Hematopoietic multipotent progenitor cell treated with erythropoietin and hydrocortisone succinate and interleukin-3 and kit ligand, for 15 days (in vitro differentiated cells): ENCODE measurements at regions not wholly inside any gene's neighbourhood (a gene's known extent, or its start where the extent isn't known, plus 50 kb on each side); places are given as distances from the start of the nearest gene placed in this dataset.

ENCODE experiments used
- DNase-seq: peaks from one replicate; pipeline ENCODE4 v3.0.0-alpha.2; 2015; ENCODE audit warnings: low spot score

DNA sequence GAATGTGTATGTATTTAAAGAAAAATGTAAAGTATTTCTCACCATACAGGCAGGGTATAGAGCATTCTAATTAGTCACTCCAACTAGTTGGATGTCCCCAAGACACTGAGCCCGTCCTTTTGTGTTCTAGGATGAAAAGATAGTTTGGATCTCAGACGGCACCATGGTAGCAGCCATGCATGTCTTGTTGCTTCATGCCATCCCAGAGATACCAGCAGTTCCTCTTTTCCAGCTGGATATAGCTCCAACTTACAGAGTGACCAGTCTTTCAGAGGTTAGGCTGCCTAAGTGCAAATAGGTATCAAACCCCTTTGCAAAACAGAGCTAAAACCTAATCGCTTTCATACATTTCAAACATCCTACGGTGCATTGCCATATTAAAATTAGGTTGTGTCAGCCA, 275.3 kb downstream of the MTX2 start:
- no peak for DNase-seq

DNA sequence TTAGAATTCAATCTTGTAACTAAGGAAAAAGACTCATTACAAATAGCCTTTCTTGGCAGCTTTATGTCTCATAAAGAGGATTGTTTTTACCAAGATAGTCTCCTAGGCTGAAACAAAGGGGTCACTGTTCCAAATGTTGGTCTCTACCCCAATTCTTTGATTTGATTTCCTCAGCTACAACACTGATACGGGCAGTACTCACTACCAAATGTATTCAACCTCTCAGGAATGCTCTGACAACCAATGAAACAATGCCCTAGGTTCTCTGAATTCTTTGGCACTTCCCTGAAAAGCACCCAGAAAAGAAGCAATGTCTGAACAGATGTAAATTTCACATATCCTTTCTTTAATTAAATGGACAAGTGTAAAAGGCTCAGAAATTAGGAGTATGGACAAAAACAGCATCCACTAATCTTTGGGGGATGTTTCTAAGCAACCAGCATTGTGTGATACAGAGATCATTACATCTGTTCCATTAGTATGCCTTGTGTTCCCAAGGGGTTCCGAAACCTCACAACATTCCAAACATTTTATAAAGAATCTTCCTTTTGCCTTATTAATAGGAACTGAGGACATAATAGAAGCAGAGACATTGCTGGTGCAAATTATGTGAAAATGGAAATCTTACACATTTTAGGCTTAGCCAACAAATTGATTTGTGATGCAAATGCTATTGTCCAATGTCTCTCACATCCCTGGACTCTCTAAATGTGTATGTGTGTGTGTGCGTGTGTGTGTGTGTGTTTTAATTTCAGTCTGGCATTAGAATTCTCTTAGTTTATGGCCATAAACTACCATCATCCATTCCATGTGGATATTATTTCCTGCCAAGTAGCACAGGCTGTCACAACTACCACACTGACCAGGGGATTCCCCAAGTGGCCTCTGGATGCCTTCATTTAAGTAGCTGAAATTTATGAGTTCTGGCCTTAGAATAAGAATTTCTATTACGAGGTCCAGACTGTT, 276.0 kb downstream of the MTX2 start:
- DNase-seq, result no peak

- DNase-seq, result no peak
Observed at GRCh38 chr2:176546550-176546949, 277.3 kb downstream of the MTX2 start.

DNA sequence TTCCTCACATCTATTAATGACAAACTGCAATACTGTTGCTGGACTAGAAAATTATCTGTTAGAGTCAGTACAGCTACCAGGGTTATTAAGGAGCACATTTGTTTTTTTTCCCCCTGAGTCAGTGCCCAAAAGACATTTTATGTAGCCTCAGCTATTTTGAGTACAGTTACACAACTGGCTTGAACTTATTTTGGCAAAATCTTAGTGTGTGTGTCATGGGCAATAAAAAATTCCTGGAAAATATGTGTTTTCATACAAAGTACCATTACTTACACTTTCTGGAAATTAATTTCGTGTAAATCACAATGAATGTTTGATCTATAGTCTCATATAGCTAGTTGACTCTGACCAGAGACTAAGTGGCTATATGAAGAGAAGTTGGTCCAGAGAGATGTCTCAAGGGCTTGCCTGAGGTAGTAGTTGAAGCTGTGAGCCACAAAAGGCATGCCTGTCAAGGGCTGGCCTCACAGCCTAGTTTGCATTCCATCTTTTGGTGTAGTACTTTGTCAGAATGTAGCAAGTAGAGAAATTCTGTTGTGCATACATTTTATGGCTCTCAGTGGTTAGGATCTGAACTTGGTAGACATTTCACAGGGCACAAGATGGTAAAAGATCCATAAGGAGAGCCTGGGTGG, 283.4 kb downstream of the MTX2 start:
- no peak for DNase-seq

- no peak for DNase-seq
Observed at GRCh38 chr2:176553685-176554100, 284.5 kb downstream of the MTX2 start.

GRCh38 chr2:176554101-176555048, 285.1 kb downstream of the MTX2 start:
- DNase-seq, result peak; percentile 60

DNA sequence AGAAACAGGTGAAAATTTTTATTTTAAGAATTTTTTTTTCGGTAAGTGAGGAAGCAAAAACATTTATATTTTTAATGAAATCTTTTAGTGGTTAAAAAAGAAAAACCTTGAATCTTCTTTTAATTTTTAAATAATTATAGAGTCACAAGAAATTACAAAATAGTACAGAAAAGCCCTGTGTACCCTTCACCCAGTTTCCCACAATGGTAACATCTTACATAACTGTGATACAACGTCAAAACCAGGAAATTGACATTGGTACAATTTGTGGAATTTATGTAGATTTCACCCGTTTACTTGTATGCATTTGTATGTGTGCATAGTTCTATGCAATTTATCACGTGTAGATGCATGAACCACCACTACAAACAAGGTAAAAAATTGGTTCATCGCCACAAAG, 285.9 kb downstream of the MTX2 start:
- DNase-seq, result no peak

GRCh38 chr2:176555781-176556180, 286.5 kb downstream of the MTX2 start:
- DNase-seq, result no peak

GRCh38 chr2:176556373-176556772, 287.1 kb downstream of the MTX2 start:
- DNase-seq, result no peak

DNA sequence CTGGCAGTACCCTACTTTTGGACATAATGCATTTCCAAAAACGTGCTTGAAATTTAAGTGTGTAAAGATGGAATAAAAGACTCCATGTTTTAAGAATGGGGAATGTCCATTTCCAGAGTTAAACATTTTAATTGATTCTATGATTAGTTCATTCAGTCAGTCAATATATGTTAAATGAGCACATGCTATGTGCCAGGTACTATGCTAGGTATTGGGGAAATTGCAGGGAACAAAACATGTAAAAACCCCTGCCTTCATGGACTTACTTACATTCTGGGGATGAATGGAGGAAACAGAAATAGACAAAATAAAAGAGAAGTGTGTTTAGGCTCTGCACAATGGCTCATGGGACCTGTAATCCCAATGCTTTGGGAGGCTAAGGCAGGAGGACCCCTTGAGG, 288.6 kb downstream of the MTX2 start:
- no peak for DNase-seq

- no peak for DNase-seq
Observed at GRCh38 chr2:176558574-176559140, 289.4 kb downstream of the MTX2 start.

GRCh38 chr2:176560296-176560695, 291.1 kb downstream of the MTX2 start:
- no peak for DNase-seq

DNA sequence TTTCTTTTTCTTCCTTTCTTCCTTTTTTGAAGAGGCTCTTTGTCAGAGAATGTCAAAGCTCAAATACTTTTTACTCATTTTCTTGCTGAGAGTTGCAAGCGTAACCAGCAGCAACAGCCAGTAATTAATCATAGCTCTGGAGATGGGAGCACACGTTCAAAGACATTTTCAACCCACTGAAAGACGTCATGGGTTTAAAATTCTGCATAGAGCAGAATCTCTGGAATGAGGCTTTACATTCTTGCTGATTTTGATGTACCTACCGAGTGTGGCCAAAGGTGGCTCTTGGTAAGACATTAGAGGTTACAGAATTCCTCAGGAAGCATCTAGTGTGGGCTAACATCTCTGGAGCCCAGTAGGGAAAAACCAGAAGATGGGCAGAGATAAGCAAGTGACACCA, 292.5 kb downstream of the MTX2 start:
- no peak for DNase-seq

- no peak for DNase-seq
Observed at GRCh38 chr2:176562359-176563078, 293.3 kb downstream of the MTX2 start.

GRCh38 chr2:176565641-176566323, 296.5 kb downstream of the MTX2 start:
- DNase-seq, result no peak

DNA sequence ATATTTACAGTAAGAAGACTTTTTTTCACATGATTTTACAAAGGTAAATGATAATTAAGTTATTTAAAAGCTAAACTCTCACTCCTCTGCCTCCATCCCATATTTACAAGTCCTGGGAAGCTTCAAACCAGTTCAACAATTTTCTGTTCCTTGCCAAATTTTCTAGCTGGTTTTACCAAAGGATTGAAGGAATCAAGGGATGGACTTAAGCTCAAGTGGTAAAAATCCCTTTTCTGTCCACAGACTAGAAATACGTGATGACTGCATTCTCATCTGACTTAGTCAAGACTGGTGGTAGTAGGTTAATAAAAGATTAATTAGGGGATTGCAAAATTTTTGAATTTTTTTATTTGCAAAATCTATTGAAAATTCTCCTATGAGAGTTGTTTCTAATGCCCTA, 297.3 kb downstream of the MTX2 start:
- no peak for DNase-seq

- DNase-seq, result no peak
Observed at GRCh38 chr2:176566961-176567360, 297.7 kb downstream of the MTX2 start.

- no peak for DNase-seq
Observed at GRCh38 chr2:176567361-176567760, 298.1 kb downstream of the MTX2 start.

DNA sequence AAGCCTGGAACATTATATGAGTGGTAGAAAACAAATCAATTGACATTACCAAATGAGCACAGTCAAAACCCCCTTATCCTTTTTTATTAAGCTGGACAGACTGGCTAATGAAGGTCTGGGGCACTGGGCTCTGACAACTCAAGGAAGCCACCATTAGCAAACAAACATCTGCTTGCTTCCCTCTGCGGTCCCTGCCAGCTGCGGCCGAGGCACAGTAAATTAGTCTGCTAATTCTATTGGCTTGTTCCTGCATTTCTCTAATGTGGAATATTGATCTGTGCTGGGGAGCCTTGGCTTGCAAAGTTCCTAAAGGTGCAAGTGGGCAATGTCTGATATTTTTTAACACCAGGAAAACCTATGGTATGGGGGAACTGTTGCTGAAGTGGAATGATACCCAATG, 300.3 kb downstream of the MTX2 start:
- no peak for DNase-seq

GRCh38 chr2:176573612-176574483, 304.6 kb downstream of the MTX2 start:
- no peak for DNase-seq
